Activated CD8-positive, alpha-beta T cell treated with anti-CD3 and anti-CD28 coated beads for 36 hours (primary cell): ENCODE measurements at regions not wholly inside any gene's neighbourhood (a gene's known extent, or its start where the extent isn't known, plus 50 kb on each side); places are given as distances from the start of the nearest gene placed in this dataset.

Experiments used
- ATAC-seq: fragments of 200-7000 bp; cut with Tn5 transposase; one replicate; pipeline ENCODE4 v1.10.0; 2021; ENCODE audit warnings: mild to moderate bottlenecking, moderate library complexity
- CTCF ChIA-PET: fragments of 350-600 bp; sonication (Branson Sonifier 250); formaldehyde crosslinking; loops from one replicate; lab custom pipeline; 2021; ENCODE audit warnings: antibody characterized with exemption; lab: Charles Lee
- POLR2A ChIA-PET: fragments of 350-600 bp; sonication (Branson Sonifier 250); formaldehyde crosslinking; loops from one replicate; lab custom pipeline; 2021; ENCODE audit warnings: antibody characterized with exemption; lab: Charles Lee
- DNase-seq: peaks from one replicate; pipeline ENCODE4 v3.0.0-alpha.2; 2020
- H3K27ac Mint-ChIP-seq: one replicate; pipeline ENCODE4 v1.8.0; 2021; ENCODE audit warnings: mild to moderate bottlenecking, mixed read lengths
- H3K27me3 Mint-ChIP-seq: one replicate; pipeline ENCODE4 v1.8.0; 2021; ENCODE audit warnings: mixed read lengths
- H3K36me3 Mint-ChIP-seq: one replicate; pipeline ENCODE4 v1.8.0; 2021; ENCODE audit warnings: low read depth, mixed read lengths
- H3K4me1 Mint-ChIP-seq: one replicate; pipeline ENCODE4 v1.8.0; 2021; ENCODE audit warnings: low read depth, mixed read lengths
- H3K4me3 Mint-ChIP-seq: one replicate; pipeline ENCODE4 v1.8.0; 2021; ENCODE audit warnings: mild to moderate bottlenecking, moderate library complexity, mixed read lengths
- H3K9me3 Mint-ChIP-seq: one replicate; pipeline ENCODE4 v1.8.0; 2021; ENCODE audit warnings: mixed read lengths
- intact Hi-C: fragments of 100-400 bp; cut with micrococcal nuclease; formaldehyde crosslinking; loops from one replicate; pipeline ENCODE4 v1.10.0; 2022
- TF ChIP-seq, protein P1 (sequence below): fragments of 200-600 bp; IDR thresholded peaks from one replicate; pipeline ENCODE4 v1.8.0; 2022; ENCODE audit warnings: antibody characterized with exemption, mild to moderate bottlenecking

DNA sequence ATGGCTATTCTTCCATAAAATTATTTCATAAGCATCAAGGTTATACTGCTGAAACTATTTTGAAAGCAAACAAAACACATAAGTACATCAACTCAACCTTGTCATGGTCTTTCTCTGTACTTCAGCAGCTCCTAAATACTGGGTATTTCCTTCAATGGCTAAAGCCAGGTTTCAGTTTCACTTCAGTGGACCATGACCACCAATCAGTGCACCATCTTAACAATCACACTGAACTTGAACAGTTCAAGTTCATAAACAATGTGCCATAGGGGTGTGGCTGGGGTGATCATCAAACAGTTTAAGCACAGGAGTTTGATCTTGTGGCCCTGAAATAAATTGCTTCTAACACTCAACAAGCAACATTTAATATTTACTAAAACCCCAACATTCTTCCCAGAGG, 124.1 kb upstream of the FIGN start:
- Mint-ChIP-seq H3K4me1 (no peaks in the 10 kb centered on the region), H3K9me3 (peaks cover 1% of the 10 kb centered on the region), H3K36me3 (no peaks in the 10 kb centered on the region), H3K27me3 (no peaks in the 10 kb centered on the region), H3K4me3 (no peak overlapping the region), H3K27ac (no peak overlapping the region)
- intact Hi-C loops = no loop called here
- CTCF ChIA-PET = no interaction called here
- ATAC-seq = no peak
- POLR2A ChIA-PET = no interaction called here
- TF ChIP-seq, protein P1, sequence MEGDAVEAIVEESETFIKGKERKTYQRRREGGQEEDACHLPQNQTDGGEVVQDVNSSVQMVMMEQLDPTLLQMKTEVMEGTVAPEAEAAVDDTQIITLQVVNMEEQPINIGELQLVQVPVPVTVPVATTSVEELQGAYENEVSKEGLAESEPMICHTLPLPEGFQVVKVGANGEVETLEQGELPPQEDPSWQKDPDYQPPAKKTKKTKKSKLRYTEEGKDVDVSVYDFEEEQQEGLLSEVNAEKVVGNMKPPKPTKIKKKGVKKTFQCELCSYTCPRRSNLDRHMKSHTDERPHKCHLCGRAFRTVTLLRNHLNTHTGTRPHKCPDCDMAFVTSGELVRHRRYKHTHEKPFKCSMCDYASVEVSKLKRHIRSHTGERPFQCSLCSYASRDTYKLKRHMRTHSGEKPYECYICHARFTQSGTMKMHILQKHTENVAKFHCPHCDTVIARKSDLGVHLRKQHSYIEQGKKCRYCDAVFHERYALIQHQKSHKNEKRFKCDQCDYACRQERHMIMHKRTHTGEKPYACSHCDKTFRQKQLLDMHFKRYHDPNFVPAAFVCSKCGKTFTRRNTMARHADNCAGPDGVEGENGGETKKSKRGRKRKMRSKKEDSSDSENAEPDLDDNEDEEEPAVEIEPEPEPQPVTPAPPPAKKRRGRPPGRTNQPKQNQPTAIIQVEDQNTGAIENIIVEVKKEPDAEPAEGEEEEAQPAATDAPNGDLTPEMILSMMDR = no peak
- DNase-seq = no peak

DNA sequence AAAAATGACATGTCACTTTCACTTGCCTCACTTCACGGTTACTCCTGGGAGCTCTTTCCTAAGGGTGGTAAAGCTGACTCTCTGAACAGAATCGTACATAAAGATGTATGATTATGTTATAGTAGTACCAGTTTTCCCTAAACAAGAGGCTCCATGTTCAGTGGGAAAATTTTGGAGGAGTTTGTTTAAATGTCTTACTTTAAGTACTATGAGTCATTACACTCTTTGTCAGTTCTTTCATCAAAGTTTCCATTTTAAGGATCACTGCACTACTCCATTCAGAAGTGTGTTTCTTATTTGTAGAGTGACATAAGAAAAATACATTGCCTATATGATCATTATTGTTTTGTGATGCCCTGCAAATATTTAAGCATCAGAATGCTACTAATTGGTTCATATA, 121.1 kb upstream of the FIGN start:
- intact Hi-C loops = no loop called here
- DNase-seq (no peak), ATAC-seq (no peak)
- Mint-ChIP-seq H3K4me3 (no peak overlapping the region), H3K4me1 (no peaks in the 10 kb centered on the region), H3K9me3 (peaks cover 1% of the 10 kb centered on the region), H3K27me3 (no peaks in the 10 kb centered on the region), H3K27ac (no peak overlapping the region), H3K36me3 (no peaks in the 10 kb centered on the region)
- CTCF ChIA-PET = no interaction called here
- TF ChIP-seq, protein P1 = no peak
- POLR2A ChIA-PET = no interaction called here

DNA sequence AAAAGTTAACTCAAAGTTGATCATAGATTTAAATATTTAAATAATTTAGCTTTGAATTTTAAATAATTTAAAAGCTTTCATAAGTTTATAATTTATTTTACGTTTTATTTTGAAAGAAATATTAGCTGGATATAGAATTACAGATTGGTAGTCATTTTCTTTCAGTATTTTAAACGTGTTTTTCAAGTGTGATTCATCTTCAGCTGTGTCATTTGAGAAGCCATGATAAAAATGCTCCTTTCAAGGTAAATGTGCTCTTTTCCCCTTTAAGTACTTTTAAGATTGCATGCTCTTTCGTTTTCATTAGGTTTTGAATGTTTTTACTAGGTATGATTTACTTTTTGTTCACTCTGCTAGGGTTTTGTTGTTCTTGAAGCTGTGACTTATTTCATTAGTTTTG, 116.8 kb upstream of the FIGN start:
- TF ChIP-seq, protein P1 = no peak
- CTCF ChIA-PET = no interaction called here
- DNase-seq (no peak), ATAC-seq (no peak)
- intact Hi-C loops = no loop called here
- Mint-ChIP-seq H3K4me1 (no peaks in the 10 kb centered on the region), H3K36me3 (no peaks in the 10 kb centered on the region), H3K27me3 (no peaks in the 10 kb centered on the region), H3K9me3 (peaks cover 3% of the 10 kb centered on the region), H3K27ac (no peak overlapping the region), H3K4me3 (no peak overlapping the region)
- POLR2A ChIA-PET = no interaction called here

DNA sequence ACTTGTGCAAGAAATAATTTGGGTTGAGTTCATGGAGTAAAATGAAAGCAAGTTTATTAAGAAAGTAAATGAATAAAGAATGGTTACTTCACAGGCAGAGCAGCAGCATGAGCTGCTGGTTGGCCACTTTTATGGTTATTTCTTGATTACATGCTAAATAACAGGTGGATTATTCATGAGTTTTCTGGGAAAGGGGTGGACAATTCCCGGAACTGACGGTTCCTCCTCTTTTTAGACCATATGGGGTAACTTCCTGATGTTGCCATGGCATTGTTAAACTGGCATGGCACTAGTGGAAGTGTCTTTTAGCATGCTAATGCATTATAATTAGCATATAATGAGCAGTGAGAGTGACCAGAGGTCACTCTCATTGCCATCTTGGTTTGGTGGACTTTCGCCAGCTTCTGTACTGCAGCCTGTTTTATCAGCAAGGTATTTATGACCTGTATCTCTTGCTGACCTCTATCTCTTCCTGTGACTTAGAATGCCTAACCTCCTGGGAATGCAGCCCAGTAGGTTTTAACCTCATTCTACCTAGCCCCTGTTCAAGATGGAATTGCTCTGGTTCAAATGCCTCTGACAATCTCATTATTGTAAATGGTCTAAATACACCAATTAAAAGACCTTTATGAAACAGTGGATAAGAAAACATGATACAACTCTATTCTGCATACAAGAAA, 114.1 kb upstream of the FIGN start:
- no peak overlapping the region for H3K4me3 Mint-ChIP-seq
- POLR2A ChIA-PET = no interaction called here
- intact Hi-C loops = no loop called here
- TF ChIP-seq, protein P1 = no peak
- DNase-seq = no peak
- ATAC-seq = no peak
- CTCF ChIA-PET = no interaction called here
- H3K27me3 Mint-ChIP-seq = no peaks in the 10 kb centered on the region
- no peaks in the 10 kb centered on the region for H3K36me3 Mint-ChIP-seq
- H3K27ac Mint-ChIP-seq = no peak overlapping the region
- H3K9me3 Mint-ChIP-seq = peaks cover 3% of the 10 kb centered on the region
- no peaks in the 10 kb centered on the region for H3K4me1 Mint-ChIP-seq

DNA sequence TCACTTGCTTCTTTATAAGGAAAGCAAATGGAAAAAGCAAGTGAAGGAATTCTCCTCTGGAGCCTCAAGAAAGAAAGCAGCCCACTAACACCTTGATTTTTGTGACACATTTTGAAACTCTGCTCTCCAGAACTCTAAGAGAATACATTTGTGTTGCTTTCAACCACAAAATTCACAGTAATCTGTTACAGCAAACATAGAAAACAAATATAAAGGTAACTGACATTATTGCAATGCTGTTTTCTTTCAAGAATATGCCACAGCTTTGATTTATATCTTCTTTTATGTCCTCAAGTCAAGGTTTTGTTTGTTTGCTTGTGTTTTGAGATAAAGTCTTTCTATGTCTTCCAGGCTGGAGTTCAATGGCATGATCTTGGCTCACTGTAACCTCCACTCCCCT, 103.1 kb upstream of the FIGN start:
- intact Hi-C loops = no loop called here
- H3K9me3 Mint-ChIP-seq = peaks cover 2% of the 10 kb centered on the region
- H3K27ac Mint-ChIP-seq = no peak overlapping the region
- H3K4me3 Mint-ChIP-seq = no peak overlapping the region
- no peak for DNase-seq
- ChIA-PET CTCF (no interaction called here), POLR2A (no interaction called here)
- TF ChIP-seq, protein P1 = no peak
- no peaks in the 10 kb centered on the region for H3K36me3 Mint-ChIP-seq
- no peaks in the 10 kb centered on the region for H3K4me1 Mint-ChIP-seq
- no peaks in the 10 kb centered on the region for H3K27me3 Mint-ChIP-seq
- no peak for ATAC-seq
